C4-2B (cell line): ENCODE measurements at regions not wholly inside any gene's neighbourhood (a gene's known extent, or its start where the extent isn't known, plus 50 kb on each side); places are given as distances from the start of the nearest gene placed in this dataset.

Experiments used
- ZFX ChIP-seq: fragments of 450-650 bp; IDR thresholded peaks from 2 replicates; pipeline ENCODE4 v1.6.1; 2017
- TF ChIP-seq, protein P1 (sequence below): fragments of 450-650 bp; conservative IDR thresholded peaks from 2 replicates; pipeline ENCODE4 v1.5.1; 2017; ENCODE audit warnings: mild to moderate bottlenecking

- TF ChIP-seq, protein P1, sequence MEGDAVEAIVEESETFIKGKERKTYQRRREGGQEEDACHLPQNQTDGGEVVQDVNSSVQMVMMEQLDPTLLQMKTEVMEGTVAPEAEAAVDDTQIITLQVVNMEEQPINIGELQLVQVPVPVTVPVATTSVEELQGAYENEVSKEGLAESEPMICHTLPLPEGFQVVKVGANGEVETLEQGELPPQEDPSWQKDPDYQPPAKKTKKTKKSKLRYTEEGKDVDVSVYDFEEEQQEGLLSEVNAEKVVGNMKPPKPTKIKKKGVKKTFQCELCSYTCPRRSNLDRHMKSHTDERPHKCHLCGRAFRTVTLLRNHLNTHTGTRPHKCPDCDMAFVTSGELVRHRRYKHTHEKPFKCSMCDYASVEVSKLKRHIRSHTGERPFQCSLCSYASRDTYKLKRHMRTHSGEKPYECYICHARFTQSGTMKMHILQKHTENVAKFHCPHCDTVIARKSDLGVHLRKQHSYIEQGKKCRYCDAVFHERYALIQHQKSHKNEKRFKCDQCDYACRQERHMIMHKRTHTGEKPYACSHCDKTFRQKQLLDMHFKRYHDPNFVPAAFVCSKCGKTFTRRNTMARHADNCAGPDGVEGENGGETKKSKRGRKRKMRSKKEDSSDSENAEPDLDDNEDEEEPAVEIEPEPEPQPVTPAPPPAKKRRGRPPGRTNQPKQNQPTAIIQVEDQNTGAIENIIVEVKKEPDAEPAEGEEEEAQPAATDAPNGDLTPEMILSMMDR: no peak
- TF ChIP-seq ZFX: no peak
Observed at GRCh38 chr1:69313118-69313517, 254.6 kb upstream of the LRRC7 start.
